Esophagus (tissue), 2 donors: ENCODE measurements at regions not wholly inside any gene's neighbourhood (a gene's known extent, or its start where the extent isn't known, plus 50 kb on each side); places are given as distances from the start of the nearest gene placed in this dataset.
"Not testable (repeated sequence)": the region's sequence is repeated elsewhere in the genome, so short reads cannot be mapped to it uniquely, and the experiment has no call there.

Experiments
- H3K27ac ChIP-seq, 2 donors: one replicate each; pipeline ENCODE4 v1.5.1; 2013; ENCODE audit warnings: low read depth in 2 of 2, mild to moderate bottlenecking in 2 of 2, inconsistent platforms in 1 of 2, low read length in 1 of 2, moderate library complexity in 1 of 2
- H3K27me3 ChIP-seq, 2 donors: one replicate each; pipeline ENCODE4 v1.6.1; 2013; ENCODE audit warnings: low read length in 2 of 2, control low read depth in 1 of 2, mild to moderate bottlenecking in 1 of 2; ENCODE audit not compliant: insufficient read depth in 2 of 2, control insufficient read depth in 1 of 2
- H3K36me3 ChIP-seq, 2 donors: one replicate each; pipeline ENCODE4 v1.6.1; 2013; ENCODE audit warnings: low read length in 1 of 2; ENCODE audit not compliant: control insufficient read depth in 2 of 2, insufficient read depth in 2 of 2
- H3K4me1 ChIP-seq, 2 donors: one replicate each; pipeline ENCODE4 v1.6.1; 2013; ENCODE audit warnings: low read length in 1 of 2; ENCODE audit not compliant: control insufficient read depth in 2 of 2, insufficient read depth in 2 of 2
- H3K4me3 ChIP-seq, 2 donors: one replicate each; pipeline ENCODE4 v1.5.1; 2013; ENCODE audit warnings: low read length in 2 of 2, mild to moderate bottlenecking in 2 of 2, low read depth in 1 of 2, moderate library complexity in 1 of 2
- H3K9me3 ChIP-seq, 2 donors: one replicate each; pipeline ENCODE4 v1.6.1; 2013; ENCODE audit warnings: mild to moderate bottlenecking in 2 of 2, low read depth in 1 of 2, low read length in 1 of 2, moderate library complexity in 1 of 2; ENCODE audit not compliant: control insufficient read depth in 2 of 2, insufficient read depth in 1 of 2
- WGBS, 2 donors: extraction: QIAGEN DNeasy Blood & Tissue Kit; methylation state at CpG; one replicate each; pipeline ENCODE4 v1.1.7; 2013; 5-methylcytosine and 5-hydroxymethylcytosine counted together
- donor health status: healthy with polysubstance abuse.
- donor health status: Bipolar disorder and iron deficiency.

GRCh38 chr6:82781620-82782204, 283.9 kb downstream of the UBE3D start:
- H3K27me3 ChIP-seq = no peaks in the 10 kb centered on the region
- no peaks in the 10 kb centered on the region for H3K36me3 ChIP-seq
- WGBS, 2 donors = 91 to 95% methylated on average over 2 of the region's 2 CpGs
- H3K4me1 ChIP-seq = no peaks in the 10 kb centered on the region
- no peak overlapping the region for H3K4me3 ChIP-seq
- no peaks in the 10 kb centered on the region for H3K9me3 ChIP-seq
- no peak overlapping the region for H3K27ac ChIP-seq

DNA sequence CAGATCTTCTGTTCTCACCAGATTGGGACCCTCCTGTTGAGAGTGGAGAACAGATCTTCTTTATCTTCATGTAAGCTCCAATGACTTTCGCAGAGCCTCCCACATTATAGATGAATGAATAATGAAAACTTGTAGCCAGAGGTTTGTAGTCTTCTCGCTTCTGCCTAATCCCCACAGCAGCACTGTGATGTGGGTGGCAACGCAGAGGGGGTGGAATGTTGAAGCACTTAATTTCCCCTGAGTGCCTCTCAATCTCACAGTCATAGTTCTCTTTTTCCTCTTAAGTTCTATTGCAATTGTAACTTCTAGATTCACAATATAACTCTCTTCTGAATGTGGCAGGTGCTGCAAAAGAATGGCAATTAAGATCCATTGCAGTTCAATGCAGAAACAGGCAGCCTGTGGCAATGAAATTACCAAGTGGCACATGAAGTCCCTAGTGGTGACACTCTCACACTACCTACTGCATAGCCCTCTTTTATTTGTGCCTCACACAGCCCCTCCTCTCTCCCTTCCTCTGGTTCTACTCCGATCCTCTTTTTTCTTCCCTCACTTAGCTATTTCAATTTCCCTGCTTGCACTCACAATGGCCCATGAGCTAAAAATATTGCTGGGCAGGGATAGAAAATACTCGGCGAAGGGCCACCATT, 281.9 kb downstream of the UBE3D start:
- Histone ChIP-seq H3K27me3 (no peaks in the 10 kb centered on the region), H3K9me3 (no peaks in the 10 kb centered on the region), H3K4me3 (no peak overlapping the region), H3K36me3 (no peaks in the 10 kb centered on the region), H3K4me1 (no peaks in the 10 kb centered on the region), H3K27ac (no peak overlapping the region)
- 58 to 67% methylated on average over 6 of the region's 6 CpGs for WGBS, 2 donors

DNA sequence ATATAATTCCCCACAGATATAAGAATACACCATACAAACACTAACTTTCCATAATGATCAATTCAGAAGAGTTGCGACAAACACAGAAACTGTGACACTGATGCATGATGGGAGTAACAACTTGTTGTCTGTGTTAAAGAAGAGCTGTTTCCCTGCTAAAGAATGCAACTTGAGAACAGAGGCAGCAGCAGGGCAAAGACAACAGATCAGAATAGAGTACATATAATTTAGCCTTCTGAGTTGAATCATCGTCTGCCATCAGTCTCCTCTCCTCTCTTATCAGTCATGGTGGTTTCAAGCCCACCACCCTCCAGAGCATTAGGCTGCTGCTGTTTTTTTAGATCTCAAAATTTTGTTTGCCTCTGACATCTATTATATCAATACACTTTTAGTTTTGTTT, 280.4 kb downstream of the UBE3D start:
- WGBS, 2 donors = 68 to 81% methylated on average over 2 of the region's 2 CpGs
- no peaks in the 10 kb centered on the region for H3K27me3 ChIP-seq

GRCh38 chr6:82786248-82786647, 279.4 kb downstream of the UBE3D start:
- whole genome bisulfite sequencing, 2 donors = 85 to 93% methylated on average over 3 of the region's 3 CpGs
- H3K27ac ChIP-seq = no peak overlapping the region
- H3K36me3 ChIP-seq = no peaks in the 10 kb centered on the region
- no peak overlapping the region for H3K4me3 ChIP-seq
- no peaks in the 10 kb centered on the region for H3K9me3 ChIP-seq
- no peaks in the 10 kb centered on the region for H3K4me1 ChIP-seq
- H3K27me3 ChIP-seq = no peaks in the 10 kb centered on the region

More for the DNA sequence above, 280.4 kb downstream of the UBE3D start:
- H3K9me3 ChIP-seq = no peaks in the 10 kb centered on the region
- no peak overlapping the region for H3K27ac ChIP-seq
- H3K4me1 ChIP-seq = no peaks in the 10 kb centered on the region
- no peaks in the 10 kb centered on the region for H3K36me3 ChIP-seq
- no peak overlapping the region for H3K4me3 ChIP-seq

DNA sequence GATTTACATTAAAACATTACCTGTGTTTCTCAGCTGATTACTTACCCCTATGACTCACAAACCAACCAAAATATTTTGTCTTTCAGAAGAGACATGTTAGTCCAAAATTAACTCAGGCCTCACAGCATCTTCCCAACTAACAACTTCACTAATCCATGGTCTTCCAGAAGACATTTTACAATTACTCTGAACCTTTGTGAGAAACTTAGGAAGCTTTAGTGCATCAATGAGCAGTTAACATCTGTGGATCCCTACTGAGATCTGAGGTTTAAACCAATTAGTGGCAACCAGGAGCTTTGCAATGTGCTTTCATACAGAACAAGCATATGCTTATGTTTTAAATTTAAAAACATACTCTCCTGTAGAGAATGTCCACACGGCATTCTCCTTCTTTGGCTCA, 269.7 kb downstream of the UBE3D start:
- H3K4me3 ChIP-seq = no peak overlapping the region
- H3K27ac ChIP-seq = no peak overlapping the region
- 56 to 64% methylated on average over 1 of the region's 1 CpG for WGBS, 2 donors
- H3K9me3 ChIP-seq = no peaks in the 10 kb centered on the region
- no peaks in the 10 kb centered on the region for H3K27me3 ChIP-seq
- no peaks in the 10 kb centered on the region for H3K4me1 ChIP-seq
- H3K36me3 ChIP-seq = no peaks in the 10 kb centered on the region

GRCh38 chr6:82801083-82801482, 264.6 kb downstream of the UBE3D start:
- H3K4me3 ChIP-seq = no peak overlapping the region
- no peaks in the 10 kb centered on the region for H3K4me1 ChIP-seq
- no peaks in the 10 kb centered on the region for H3K9me3 ChIP-seq
- H3K27me3 ChIP-seq = no peaks in the 10 kb centered on the region
- WGBS, 2 donors = 88 to 96% methylated on average over 2 of the region's 2 CpGs
- H3K27ac ChIP-seq = no peak overlapping the region
- H3K36me3 ChIP-seq = no peaks in the 10 kb centered on the region

DNA sequence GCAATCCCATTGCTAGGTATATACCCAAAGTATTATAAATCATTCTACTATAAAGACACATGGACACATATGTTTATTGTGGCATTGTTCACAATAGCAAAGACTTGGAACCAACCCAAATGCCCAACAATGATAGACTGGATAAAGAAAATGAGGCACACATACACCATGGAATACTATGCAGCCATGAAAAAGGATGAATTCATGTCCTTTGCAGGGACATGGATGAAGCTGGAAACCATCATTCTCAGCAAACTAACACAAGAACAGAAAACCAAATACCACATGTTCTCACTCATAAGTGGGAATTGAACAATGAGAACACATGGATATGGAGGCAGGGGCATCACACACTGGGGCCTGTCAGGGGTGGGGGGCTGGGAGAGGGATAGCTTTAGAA, 249.4 kb downstream of the UBE3D start:
- not testable (repeated sequence) for H3K27ac ChIP-seq, H3K36me3 ChIP-seq, H3K27me3 ChIP-seq, H3K9me3 ChIP-seq, H3K4me1 ChIP-seq, H3K4me3 ChIP-seq

DNA sequence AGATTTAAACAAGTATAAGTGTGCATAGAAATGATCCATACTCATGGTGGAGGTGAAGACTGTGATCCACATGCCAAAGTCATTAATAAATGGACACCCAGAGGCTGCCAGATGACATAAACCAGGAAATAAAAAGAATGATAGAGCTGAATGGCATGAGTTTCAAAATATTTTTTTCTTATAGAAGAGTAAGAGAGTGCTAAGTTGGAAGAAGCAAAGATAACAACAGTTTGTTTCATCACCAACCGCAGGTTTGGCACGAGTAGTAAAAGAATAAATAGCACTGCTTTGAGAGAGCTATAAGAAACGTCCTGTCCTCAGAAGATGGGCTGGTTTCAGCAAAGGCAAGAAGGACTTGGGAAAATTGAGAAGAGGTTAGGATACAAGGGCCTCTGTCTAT, 246.9 kb downstream of the UBE3D start:
- Histone ChIP-seq H3K36me3 (no peaks in the 10 kb centered on the region), H3K4me1 (no peaks in the 10 kb centered on the region), H3K27me3 (no peaks in the 10 kb centered on the region), H3K4me3 (no peak overlapping the region), H3K27ac (no peak overlapping the region), H3K9me3 (no peaks in the 10 kb centered on the region)
- 59 to 70% methylated on average over 3 of the region's 3 CpGs for WGBS, 2 donors

DNA sequence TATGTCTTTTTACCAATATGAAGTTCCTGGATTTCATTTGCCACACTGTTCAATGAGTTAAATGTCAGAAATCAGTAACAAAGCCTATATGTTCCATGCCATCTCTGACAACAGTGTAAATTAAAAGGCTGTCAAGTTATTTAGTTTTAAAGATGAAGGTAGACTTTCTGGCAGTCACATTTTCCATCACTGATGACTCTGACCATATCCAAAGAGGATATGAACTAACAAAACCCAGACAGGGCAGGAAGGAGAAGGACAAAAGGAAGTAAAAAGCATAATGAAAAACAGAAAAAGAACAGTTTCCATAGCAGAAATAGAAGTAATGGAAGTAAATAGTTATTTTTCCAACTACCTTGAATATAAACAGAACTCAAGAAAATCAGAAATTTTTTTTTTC, 242.3 kb downstream of the UBE3D start:
- no peaks in the 10 kb centered on the region for H3K36me3 ChIP-seq
- no peak overlapping the region for H3K27ac ChIP-seq
- no peaks in the 10 kb centered on the region for H3K9me3 ChIP-seq
- no peak overlapping the region for H3K4me3 ChIP-seq
- no peaks in the 10 kb centered on the region for H3K27me3 ChIP-seq
- no peaks in the 10 kb centered on the region for H3K4me1 ChIP-seq

GRCh38 chr6:82832811-82833210, 232.8 kb downstream of the UBE3D start:
- Histone ChIP-seq H3K27me3 (no peaks in the 10 kb centered on the region), H3K4me3 (no peak overlapping the region), H3K4me1 (peaks cover 0 to 3% of the 10 kb centered on the region in 2 donors), H3K27ac (no peak overlapping the region), H3K36me3 (no peaks in the 10 kb centered on the region), H3K9me3 (no peaks in the 10 kb centered on the region)
- 58 to 63% methylated on average over 3 of the region's 3 CpGs for WGBS, 2 donors
